ENCODE measurements at regions not wholly inside any gene's neighbourhood (a gene's known extent, or its start where the extent isn't known, plus 50 kb on each side); places are given as distances from the start of the nearest gene placed in this dataset.

- H3K27me3 ChIP-seq (ENCODE audit: low read depth) = no peaks in the 10 kb centered on the region
- H3K4me1 ChIP-seq = no peaks in the 10 kb centered on the region
- DNase-seq = no peak
- no peak overlapping the region for H3K4me3 ChIP-seq
- TF ChIP-seq, protein P1, sequence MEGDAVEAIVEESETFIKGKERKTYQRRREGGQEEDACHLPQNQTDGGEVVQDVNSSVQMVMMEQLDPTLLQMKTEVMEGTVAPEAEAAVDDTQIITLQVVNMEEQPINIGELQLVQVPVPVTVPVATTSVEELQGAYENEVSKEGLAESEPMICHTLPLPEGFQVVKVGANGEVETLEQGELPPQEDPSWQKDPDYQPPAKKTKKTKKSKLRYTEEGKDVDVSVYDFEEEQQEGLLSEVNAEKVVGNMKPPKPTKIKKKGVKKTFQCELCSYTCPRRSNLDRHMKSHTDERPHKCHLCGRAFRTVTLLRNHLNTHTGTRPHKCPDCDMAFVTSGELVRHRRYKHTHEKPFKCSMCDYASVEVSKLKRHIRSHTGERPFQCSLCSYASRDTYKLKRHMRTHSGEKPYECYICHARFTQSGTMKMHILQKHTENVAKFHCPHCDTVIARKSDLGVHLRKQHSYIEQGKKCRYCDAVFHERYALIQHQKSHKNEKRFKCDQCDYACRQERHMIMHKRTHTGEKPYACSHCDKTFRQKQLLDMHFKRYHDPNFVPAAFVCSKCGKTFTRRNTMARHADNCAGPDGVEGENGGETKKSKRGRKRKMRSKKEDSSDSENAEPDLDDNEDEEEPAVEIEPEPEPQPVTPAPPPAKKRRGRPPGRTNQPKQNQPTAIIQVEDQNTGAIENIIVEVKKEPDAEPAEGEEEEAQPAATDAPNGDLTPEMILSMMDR (IDR thresholded peaks at IDR 0.05; ENCODE audit: borderline replicate concordance) = no peak
- H3K36me3 ChIP-seq = no peaks in the 10 kb centered on the region
- H3K9me3 ChIP-seq (replicated peaks) = peaks cover 4% of the 10 kb centered on the region
- intact Hi-C loops (cut with micrococcal nuclease) = no loop called here
- no peak overlapping the region for H3K27ac ChIP-seq (replicated peaks)
These were observed 627.9 kb downstream of the KCTD16 start for GRCh38 chr5:144798595-144798994.

- DNase-seq = no peak
- Histone ChIP-seq H3K27ac (replicated peaks) (no peak overlapping the region), H3K4me1 (no peaks in the 10 kb centered on the region), H3K9me3 (replicated peaks) (peaks cover 27% of the 10 kb centered on the region), H3K27me3 (ENCODE audit: low read depth) (no peaks in the 10 kb centered on the region), H3K4me3 (no peak overlapping the region), H3K36me3 (no peaks in the 10 kb centered on the region)
- TF ChIP-seq, protein P1 (IDR thresholded peaks at IDR 0.05; ENCODE audit: borderline replicate concordance) = no peak
- intact Hi-C loops (cut with micrococcal nuclease) = no loop called here
These were observed 624.2 kb downstream of the KCTD16 start for GRCh38 chr5:144794922-144795321.

DNA sequence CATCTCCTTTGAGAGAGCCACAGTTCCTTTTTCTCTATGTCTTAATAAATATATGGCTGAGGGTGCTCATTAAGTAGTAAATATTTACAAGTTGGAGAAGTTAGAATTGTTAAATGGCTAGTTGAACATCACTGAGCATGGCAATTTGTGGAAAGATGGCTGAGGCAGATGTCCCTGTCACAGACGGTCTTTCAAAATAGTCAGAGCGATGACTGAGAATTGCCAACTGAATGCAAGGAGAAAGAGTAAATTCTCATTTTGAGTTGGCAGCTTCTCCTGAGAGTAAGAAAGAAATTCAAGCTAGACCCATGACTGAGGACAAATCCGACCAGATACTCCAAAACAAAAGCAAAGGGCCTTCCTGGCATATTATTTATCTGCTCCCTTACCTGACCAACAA, 617.9 kb downstream of the KCTD16 start:
- no peak for DNase-seq
- Histone ChIP-seq H3K4me3 (no peak overlapping the region), H3K36me3 (no peaks in the 10 kb centered on the region), H3K9me3 (replicated peaks) (peaks cover 23% of the 10 kb centered on the region), H3K27ac (replicated peaks) (no peak overlapping the region), H3K4me1 (no peaks in the 10 kb centered on the region), H3K27me3 (ENCODE audit: low read depth) (no peaks in the 10 kb centered on the region)
- TF ChIP-seq, protein P1 (IDR thresholded peaks at IDR 0.05; ENCODE audit: borderline replicate concordance) = no peak
- intact Hi-C loops (cut with micrococcal nuclease) = no loop called here

GRCh38 chr5:144788046-144788445, 617.4 kb downstream of the KCTD16 start:
- Histone ChIP-seq H3K4me3 (no peak overlapping the region), H3K36me3 (no peaks in the 10 kb centered on the region), H3K27ac (replicated peaks) (no peak overlapping the region), H3K27me3 (ENCODE audit: low read depth) (no peaks in the 10 kb centered on the region), H3K9me3 (replicated peaks) (peaks cover 18% of the 10 kb centered on the region), H3K4me1 (no peaks in the 10 kb centered on the region)
- intact Hi-C loops (cut with micrococcal nuclease) = no loop called here
- TF ChIP-seq, protein P1 (IDR thresholded peaks at IDR 0.05; ENCODE audit: borderline replicate concordance) = no peak
- no peak for DNase-seq

- H3K9me3 ChIP-seq (replicated peaks) = no peaks in the 10 kb centered on the region
- H3K4me1 ChIP-seq = no peaks in the 10 kb centered on the region
- H3K4me3 ChIP-seq = no peak overlapping the region
- intact Hi-C loops (cut with micrococcal nuclease) = no loop called here
- H3K27ac ChIP-seq (replicated peaks) = no peak overlapping the region
- TF ChIP-seq, protein P1 (IDR thresholded peaks at IDR 0.05; ENCODE audit: borderline replicate concordance) = no peak
- no peaks in the 10 kb centered on the region for H3K27me3 ChIP-seq (ENCODE audit: low read depth)
- no peak for DNase-seq
- H3K36me3 ChIP-seq = no peaks in the 10 kb centered on the region
These were observed 608.7 kb downstream of the KCTD16 start for GRCh38 chr5:144779368-144779767.

- Histone ChIP-seq H3K27ac (replicated peaks) (no peak overlapping the region), H3K27me3 (ENCODE audit: low read depth) (no peaks in the 10 kb centered on the region)
These were observed 607.9 kb downstream of the KCTD16 start for GRCh38 chr5:144778561-144778960.

More at GRCh38 chr5:144778561-144778960, 607.9 kb downstream of the KCTD16 start:
- no peaks in the 10 kb centered on the region for H3K9me3 ChIP-seq (replicated peaks)
- TF ChIP-seq, protein P1 (IDR thresholded peaks at IDR 0.05; ENCODE audit: borderline replicate concordance) = no peak
- DNase-seq = no peak
- H3K36me3 ChIP-seq = no peaks in the 10 kb centered on the region
- H3K4me3 ChIP-seq = no peak overlapping the region
- no peaks in the 10 kb centered on the region for H3K4me1 ChIP-seq
- intact Hi-C loops (cut with micrococcal nuclease) = no loop called here
